Panc1 (cell line): ENCODE measurements at regions not wholly inside any gene's neighbourhood (a gene's known extent, or its start where the extent isn't known, plus 50 kb on each side); places are given as distances from the start of the nearest gene placed in this dataset.

ENCODE experiments used
- ATAC-seq: fragments of 200-7000 bp; cut with Tn5 transposase; 2 replicates; pipeline ENCODE4 v1.9.1; 2020; ENCODE audit warnings: mild to moderate bottlenecking, moderate library complexity
- BruUV-seq: library from RNA; stranded (reverse); fragments of 400-500 nt; replicated peaks from 2 replicates; lab custom pipeline; 2021; lab: Mats Ljungman, UMichigan
- CTCF ChIA-PET: fragments of 300-600 bp; sonication (Branson Sonifier 250); formaldehyde crosslinking; loops from one replicate; lab custom pipeline; 2022; ENCODE audit warnings: antibody characterized with exemption; lab: Charles Lee
- POLR2A ChIA-PET: fragments of 300-600 bp; sonication (Branson Sonifier 250); formaldehyde crosslinking; loops from one replicate; lab custom pipeline; 2022; ENCODE audit warnings: antibody characterized with exemption; lab: Charles Lee
- DNase-seq: peaks from one replicate; pipeline ENCODE4 v3.0.0-alpha.2; 2010; ENCODE audit warnings: low read depth, low spot score
- H3K27ac ChIP-seq: 2 replicates; pipeline ENCODE4 v1.5.1; 2011; ENCODE audit warnings: mild to moderate bottlenecking, low read length, inconsistent platforms
- H3K27me3 ChIP-seq: fragments of 200-500 bp; sonication (Bioruptor generic); 2 replicates; pipeline ENCODE4 v1.6.0; 2014; ENCODE audit warnings: low read length, inconsistent platforms; ENCODE audit not compliant: control insufficient read depth, insufficient read depth
- H3K36me3 ChIP-seq: fragments of 200-500 bp; sonication (Bioruptor generic); 2 replicates; pipeline ENCODE4 v1.5.1; 2014; ENCODE audit warnings: inconsistent platforms, mild to moderate bottlenecking, low read length, moderate library complexity; ENCODE audit not compliant: control insufficient read depth, insufficient read depth
- H3K4me1 ChIP-seq: 2 replicates; pipeline ENCODE4 v1.5.1; 2011; ENCODE audit warnings: inconsistent platforms, mild to moderate bottlenecking, low read length, moderate library complexity; ENCODE audit not compliant: control insufficient read depth, insufficient read depth
- H3K4me3 ChIP-seq, 2 experiments: 2 replicates each; pipeline ENCODE4 v1.5.1; 2011 to 2012; ENCODE audit warnings: low read depth in 2 of 2, low read length in 2 of 2, mild to moderate bottlenecking in 2 of 2, inconsistent platforms in 1 of 2, moderate library complexity in 1 of 2
- H3K9me3 ChIP-seq: fragments of 200-500 bp; sonication (Bioruptor generic); 2 replicates; pipeline ENCODE4 v1.5.1; 2014; ENCODE audit warnings: low read depth, mild to moderate bottlenecking, inconsistent platforms, low read length, moderate library complexity; ENCODE audit not compliant: control insufficient read depth, insufficient read depth
- CTCF ChIP-seq: fragments of 450-650 bp; IDR thresholded peaks from 2 replicates; pipeline ENCODE4 v1.5.1; 2017; ENCODE audit warnings: mild to moderate bottlenecking
- POLR2AphosphoS5 ChIP-seq: IDR thresholded peaks from 2 replicates; pipeline ENCODE4 v1.6.1; 2012; ENCODE audit warnings: mild to moderate bottlenecking, low read depth, low read length, moderate library complexity
- REST ChIP-seq, 2 experiments: IDR thresholded peaks; 2 replicates each; pipeline ENCODE4 v1.6.1; 2011 to 2012; ENCODE audit warnings: low read depth in 2 of 2, control low read depth in 1 of 2, low read length in 1 of 2, mild to moderate bottlenecking in 1 of 2, moderate library complexity in 1 of 2; ENCODE audit not compliant: insufficient read depth in 1 of 2
- SIN3A ChIP-seq: IDR thresholded peaks from 2 replicates; pipeline ENCODE4 v1.6.1; 2012; ENCODE audit warnings: low read depth, mild to moderate bottlenecking, low read length, moderate library complexity, borderline replicate concordance; ENCODE audit not compliant: insufficient read depth
- TCF7L2 ChIP-seq: IDR thresholded peaks from 2 replicates; pipeline ENCODE4 v1.6.1; 2011; ENCODE audit warnings: mild to moderate bottlenecking, low read depth, low read length, inconsistent platforms
- in situ Hi-C: cut with HindIII; loops from 2 replicates; pipeline ENCODE4 v1.10.0; 2016; ENCODE audit warnings: low sequenced_read_pairs, low pct_unique_long_range_greater_than_20kb
- intact Hi-C: fragments of 100-400 bp; cut with micrococcal nuclease; formaldehyde crosslinking; loops from one replicate; pipeline ENCODE4 v1.10.0; 2022; ENCODE audit not compliant: unreplicated experiment

- DNase-seq (no peak), ATAC-seq (no peak)
- Histone ChIP-seq H3K27me3 (no peaks in the 10 kb centered on the region), H3K4me1 (no peaks in the 10 kb centered on the region), H3K27ac (no peak overlapping the region), H3K36me3 (no peaks in the 10 kb centered on the region), H3K4me3 (no peak overlapping the region), H3K9me3 (no peaks in the 10 kb centered on the region)
- TF ChIP-seq TCF7L2 (no peak), POLR2AphosphoS5 (no peak), CTCF (no peak), REST (IDR thresholded peaks at IDR 0.05; ENCODE audit: insufficient read depth in 1 of 2, low read depth in 2 of 2, low read length in 1 of 2) (no peak), SIN3A (no peak)
- in situ Hi-C loops, result no loop called here
- ChIA-PET POLR2A (no interaction called here), CTCF (no interaction called here)
- no TSS peak for BruUV-seq
- intact Hi-C loops, result no loop called here
Measured at GRCh38 chrX:117641913-117642656, 474.5 kb downstream of the KLHL13 start.

- DNase-seq (no peak), ATAC-seq (no peak)
- TF ChIP-seq TCF7L2 (no peak), POLR2AphosphoS5 (no peak), REST (IDR thresholded peaks at IDR 0.05; ENCODE audit: insufficient read depth in 1 of 2, low read depth in 2 of 2, low read length in 1 of 2) (no peak), CTCF (no peak), SIN3A (no peak)
- Histone ChIP-seq H3K27me3 (no peaks in the 10 kb centered on the region), H3K4me3 (no peak overlapping the region), H3K27ac (no peak overlapping the region), H3K4me1 (no peaks in the 10 kb centered on the region), H3K36me3 (no peaks in the 10 kb centered on the region), H3K9me3 (no peaks in the 10 kb centered on the region)
- POLR2A ChIA-PET, result no interaction called here
- intact Hi-C loops, result no loop called here
- BruUV-seq, result no TSS peak
- in situ Hi-C loops, result no loop called here
- CTCF ChIA-PET, result no interaction called here
Measured at GRCh38 chrX:117636826-117637225, 479.8 kb downstream of the KLHL13 start.
